HCT116 (cell line): ENCODE measurements at regions not wholly inside any gene's neighbourhood (a gene's known extent, or its start where the extent isn't known, plus 50 kb on each side); places are given as distances from the start of the nearest gene placed in this dataset.

ENCODE experiments used
- ATAC-seq: fragments of 200-7000 bp; cut with Tn5 transposase; 2 replicates; pipeline ENCODE4 v1.9.1; 2020; ENCODE audit warnings: mild to moderate bottlenecking, moderate library complexity
- BruUV-seq: library from RNA; stranded (reverse); fragments of 400-500 nt; replicated peaks from 2 replicates; lab custom pipeline; 2021; lab: Mats Ljungman, UMichigan
- CTCF ChIA-PET: fragments of 300-600 bp; sonication (Branson Sonifier 250); formaldehyde crosslinking; loops from one replicate; lab custom pipeline; 2021; ENCODE audit warnings: antibody characterized with exemption; lab: Charles Lee
- POLR2A ChIA-PET: fragments of 300-600, 350-600 bp; sonication (Branson Sonifier 250); formaldehyde crosslinking; loops from one replicate; lab custom pipeline; 2021; ENCODE audit warnings: antibody characterized with exemption; lab: Charles Lee
- RAD21 ChIA-PET, 2 experiments: fragments of 300-600 bp; sonication (Branson Sonifier 250); formaldehyde crosslinking; loops; one replicate each; lab custom pipeline; 2023; ENCODE audit warnings: low total read pairs in 2 of 2; ENCODE audit not compliant: uncharacterized antibody in 2 of 2, unreplicated experiment in 2 of 2, low non-redundant PET in 1 of 2; lab: Charles Lee
- DNase-seq: peaks from one replicate; pipeline ENCODE4 v3.0.0-alpha.2; 2010; ENCODE audit warnings: low read depth, low spot score
- H2AFZ ChIP-seq: fragments of 200-600 bp; shearing (Covaris generic), sonication (generic); 2 replicates; pipeline ENCODE4 v1.6.1; 2017; ENCODE audit warnings: low read depth, mixed run types, mixed read lengths, antibody characterized with exemption, low read length; ENCODE audit not compliant: poor library complexity, severe bottlenecking
- H3K27ac ChIP-seq: 2 replicates; pipeline ENCODE4 v1.5.1; 2012; ENCODE audit warnings: low read depth, low read length
- H3K27me3 ChIP-seq: fragments of 200-600 bp; sonication (generic); 2 replicates; pipeline ENCODE4 v1.6.1; 2016; ENCODE audit warnings: mixed run types, low read length, mixed read lengths; ENCODE audit not compliant: insufficient read depth
- H3K36me3 ChIP-seq, 2 experiments: fragments of 200-500 bp in 1 of 2; fragments of 200-600 bp in 1 of 2; sonication (Bioruptor generic) in 1 of 2; sonication (generic) in 1 of 2; 2 replicates each; pipeline versions ENCODE4 v1.5.1 to v1.6.1; 2014 to 2016; ENCODE audit warnings: low read length in 2 of 2, inconsistent platforms in 1 of 2, mixed read lengths in 1 of 2, mixed run types in 1 of 2; ENCODE audit not compliant: insufficient read depth in 2 of 2, control insufficient read depth in 1 of 2
- H3K4me1 ChIP-seq, 2 experiments: fragments of 200-600 bp in 1 of 2; sonication (generic) in 1 of 2; 2 replicates each; pipeline versions ENCODE4 v1.5.1 to v1.6.1; 2012 to 2017; ENCODE audit warnings: low read length in 2 of 2, inconsistent platforms in 1 of 2, mild to moderate bottlenecking in 1 of 2, mixed read lengths in 1 of 2, mixed run types in 1 of 2, moderate library complexity in 1 of 2; ENCODE audit not compliant: insufficient read depth in 2 of 2, control insufficient read depth in 1 of 2
- H3K4me2 ChIP-seq: fragments of 200-600 bp; sonication (generic); 2 replicates; pipeline ENCODE4 v1.6.1; 2017; ENCODE audit warnings: mixed run types, low read length, mixed read lengths
- H3K4me3 ChIP-seq, 2 experiments: fragments of 200-600 bp in 1 of 2; sonication (generic) in 1 of 2; replicated peaks in 1 of 2; 2 replicates each; pipeline ENCODE4 v1.5.1; 2011 to 2016; ENCODE audit warnings: low read length in 2 of 2, control low read depth in 1 of 2, low read depth in 1 of 2, mild to moderate bottlenecking in 1 of 2, mixed read lengths in 1 of 2, mixed run types in 1 of 2
- H3K79me2 ChIP-seq: fragments of 200-600 bp; sonication (generic); 2 replicates; pipeline ENCODE4 v1.6.1; 2017; ENCODE audit warnings: mild to moderate bottlenecking, mixed run types, low read length, moderate library complexity, mixed read lengths; ENCODE audit not compliant: insufficient read depth
- H3K9ac ChIP-seq: fragments of 200-600 bp; sonication (generic); 2 replicates; pipeline ENCODE4 v1.6.1; 2016; ENCODE audit warnings: low read length, mixed read lengths
- H3K9me2 ChIP-seq: fragments of 200-600 bp; sonication (generic), shearing (Covaris generic); 2 replicates; pipeline ENCODE4 v1.6.1; 2017; ENCODE audit warnings: mixed run types, mild to moderate bottlenecking, moderate library complexity; ENCODE audit not compliant: insufficient read depth
- H3K9me3 ChIP-seq, 2 experiments: fragments of 200-500 bp in 1 of 2; fragments of 200-600 bp in 1 of 2; sonication (Bioruptor generic) in 1 of 2; sonication (generic) in 1 of 2; 2 replicates each; pipeline ENCODE4 v1.6.1; 2014 to 2017; ENCODE audit warnings: low read length in 2 of 2, mixed read lengths in 2 of 2, inconsistent platforms in 1 of 2, low read depth in 1 of 2, mild to moderate bottlenecking in 1 of 2, mixed run types in 1 of 2, moderate library complexity in 1 of 2; ENCODE audit not compliant: control insufficient read depth in 1 of 2, insufficient read depth in 1 of 2
- H4K20me1 ChIP-seq: fragments of 200-600 bp; sonication (generic), shearing (Covaris generic); 2 replicates; pipeline ENCODE4 v1.6.1; 2017; ENCODE audit warnings: mixed run types, mild to moderate bottlenecking, moderate library complexity; ENCODE audit not compliant: insufficient read depth
- ATF3 ChIP-seq: IDR thresholded peaks from 2 replicates; pipeline ENCODE4 v1.6.1; 2012
- CBX3 ChIP-seq: IDR thresholded peaks from 2 replicates; pipeline ENCODE4 v1.6.1; 2012; ENCODE audit warnings: low read depth
- CEBPB ChIP-seq: IDR thresholded peaks from 2 replicates; pipeline ENCODE4 v1.6.1; 2012; ENCODE audit warnings: low read depth
- CTCF ChIP-seq, 3 experiments: fragments of 200-600 bp in 1 of 3; sonication (generic) in 1 of 3; IDR thresholded peaks in 2 of 3; conservative IDR thresholded peaks in 1 of 3; 2 replicates each; pipeline ENCODE4 v1.5.1; 2012 to 2017; ENCODE audit warnings: low read depth in 2 of 3, low read length in 2 of 3, antibody characterized with exemption in 1 of 3, borderline replicate concordance in 1 of 3, control low read depth in 1 of 3, mild to moderate bottlenecking in 1 of 3, mixed read lengths in 1 of 3, mixed run types in 1 of 3, moderate library complexity in 1 of 3; ENCODE audit not compliant: insufficient read depth in 1 of 3
- EGR1 ChIP-seq: IDR thresholded peaks from 2 replicates; pipeline ENCODE4 v1.6.1; 2012; ENCODE audit warnings: low read depth
- ELF1 ChIP-seq: IDR thresholded peaks from 2 replicates; pipeline ENCODE4 v1.6.1; 2012; ENCODE audit warnings: low read depth, borderline replicate concordance
- EZH2 ChIP-seq: fragments of 200-600 bp; sonication (generic); IDR thresholded peaks from 2 replicates; pipeline ENCODE4 v1.6.1; 2017; ENCODE audit warnings: antibody characterized with exemption, mixed run types
- FOSL1 ChIP-seq: IDR thresholded peaks from 2 replicates; pipeline ENCODE4 v1.6.1; 2012; ENCODE audit warnings: low read depth
- POLR2A ChIP-seq: IDR thresholded peaks from 2 replicates; pipeline ENCODE4 v1.7.0; 2011; ENCODE audit warnings: borderline replicate concordance; ENCODE audit not compliant: insufficient read depth, insufficient read length; ENCODE audit errors: extremely low read depth
- POLR2AphosphoS5 ChIP-seq: IDR thresholded peaks from 2 replicates; pipeline ENCODE4 v1.6.1; 2011; ENCODE audit warnings: mild to moderate bottlenecking, low read depth, low read length, moderate library complexity
- RAD21 ChIP-seq: IDR thresholded peaks from 2 replicates; pipeline ENCODE4 v1.6.1; 2012; ENCODE audit warnings: low read depth, mild to moderate bottlenecking
- REST ChIP-seq: IDR thresholded peaks from 2 replicates; pipeline ENCODE4 v1.6.1; 2012; ENCODE audit warnings: low read depth
- SIN3A ChIP-seq: IDR thresholded peaks from 2 replicates; pipeline ENCODE4 v1.6.1; 2012; ENCODE audit warnings: low read depth
- SRF ChIP-seq: IDR thresholded peaks from 2 replicates; pipeline ENCODE4 v1.6.1; 2012; ENCODE audit warnings: low read depth
- ZFX ChIP-seq: fragments of 450-650 bp; IDR thresholded peaks from 2 replicates; pipeline ENCODE4 v1.6.1; 2017
- ZNF274 ChIP-seq: fragments of 200-500 bp; sonication (Bioruptor generic); IDR thresholded peaks from 2 replicates; pipeline ENCODE4 v1.6.1; 2014; ENCODE audit warnings: mild to moderate bottlenecking, low read depth, low read length, inconsistent platforms
- intact Hi-C: fragments of 100-400 bp; cut with micrococcal nuclease; formaldehyde crosslinking; loops from 2 replicates; pipeline ENCODE4 v1.10.0; 2022

- Histone ChIP-seq H4K20me1 (no peaks in the 10 kb centered on the region), H3K9me3 (no peaks in the 10 kb centered on the region; a peak in 1 of 4 replicates), H2AFZ (no peak overlapping the region), H3K9me2 (no peaks in the 10 kb centered on the region), H3K4me1 (no peaks in the 10 kb centered on the region), H3K9ac (no peak overlapping the region), H3K36me3 (no peaks in the 10 kb centered on the region), H3K27ac (no peak overlapping the region), H3K4me3 (no peak overlapping the region), H3K27me3 (no peaks in the 10 kb centered on the region), H3K4me2 (no peak overlapping the region), H3K79me2 (no peaks in the 10 kb centered on the region)
- ChIA-PET CTCF (no interaction called here), POLR2A (no interaction called here), RAD21 (no interaction called here)
- TF ChIP-seq POLR2AphosphoS5, result no peak
- no peak for TF ChIP-seq FOSL1
- TF ChIP-seq EGR1, result no peak
- no peak for TF ChIP-seq REST
- no peak for TF ChIP-seq SRF
- TF ChIP-seq ZFX, result no peak
- no peak for TF ChIP-seq ELF1
- BruUV-seq, result no TSS peak
- intact Hi-C loops, result no loop called here
- ATAC-seq (no peak), DNase-seq (no peak)
These were observed 308.4 kb upstream of the CDH2 start for GRCh38 chr18:28485210-28485801.

- H3K27ac ChIP-seq, result no peak overlapping the region
- POLR2A ChIA-PET, result no interaction called here
- H2AFZ ChIP-seq, result no peak overlapping the region
- no peaks in the 10 kb centered on the region for H4K20me1 ChIP-seq
- ATAC-seq, result no peak
- no peak overlapping the region for H3K4me3 ChIP-seq
- H3K27me3 ChIP-seq, result no peaks in the 10 kb centered on the region
- H3K9ac ChIP-seq, result no peak overlapping the region
- intact Hi-C loops, result no loop called here
- H3K36me3 ChIP-seq, result no peaks in the 10 kb centered on the region
- CTCF ChIA-PET, result no interaction called here
- no peak for DNase-seq
- H3K4me2 ChIP-seq, result no peak overlapping the region
- no peaks in the 10 kb centered on the region for H3K4me1 ChIP-seq
- no TSS peak for BruUV-seq
- RAD21 ChIA-PET, result no interaction called here
- H3K79me2 ChIP-seq, result no peaks in the 10 kb centered on the region
- H3K9me3 ChIP-seq, result no peaks in the 10 kb centered on the region
- no peaks in the 10 kb centered on the region for H3K9me2 ChIP-seq
- no peak for TF ChIP-seq RAD21
- no peak for TF ChIP-seq ATF3
- no peak for TF ChIP-seq ZNF274
- TF ChIP-seq CBX3, result no peak
- TF ChIP-seq SIN3A, result no peak
- TF ChIP-seq EGR1, result no peak
- no peak for TF ChIP-seq CEBPB
- TF ChIP-seq CTCF (IDR thresholded peaks at IDR 0.05 in 2 of 3, conservative IDR thresholded peaks at IDR 0.05 in 1 of 3; ENCODE audit: borderline replicate concordance in 1 of 3, insufficient read depth in 1 of 3, low read depth in 2 of 3, low read length in 2 of 3), result no peak
- no peak for TF ChIP-seq POLR2AphosphoS5
- no peak for TF ChIP-seq EZH2
- no peak for TF ChIP-seq POLR2A
These were observed 301.6 kb upstream of the CDH2 start for GRCh38 chr18:28478531-28478930.
